ENCODE measurements at regions not wholly inside any gene's neighbourhood (a gene's known extent, or its start where the extent isn't known, plus 50 kb on each side); places are given as distances from the start of the nearest gene placed in this dataset.

- ChIA-PET CTCF (no interaction called here), POLR2A (ENCODE audit: unreplicated experiment) (no interaction called here)
- no peaks in the 10 kb centered on the region for H3K79me2 ChIP-seq (ENCODE audit: low read length)
- H3K36me3 ChIP-seq (ENCODE audit: low read depth, low read length): no peaks in the 10 kb centered on the region
- H3K4me2 ChIP-seq (ENCODE audit: low read length): no peak overlapping the region
- no peaks in the 10 kb centered on the region for H3F3A ChIP-seq (ENCODE audit: low read length, unreplicated experiment)
- H3K27ac ChIP-seq (ENCODE audit: low read length): no peak overlapping the region
- no peaks in the 10 kb centered on the region for H3K9me2 ChIP-seq (replicated peaks; ENCODE audit: low read length)
- no peaks in the 10 kb centered on the region for H3K4me1 ChIP-seq (ENCODE audit: insufficient read depth, low read length)
- no peaks in the 10 kb centered on the region for H3K9me3 ChIP-seq (ENCODE audit: low read length)
- no peak overlapping the region for H3K4me3 ChIP-seq (ENCODE audit: low read length)
- H4K20me1 ChIP-seq (ENCODE audit: low read length): no peaks in the 10 kb centered on the region
- H2AFZ ChIP-seq (ENCODE audit: low read length): no peak overlapping the region
- H3K9ac ChIP-seq (ENCODE audit: low read length): no peak overlapping the region
- TF ChIP-seq EZH2phosphoT487 (IDR thresholded peaks at IDR 0.05; ENCODE audit: borderline replicate concordance, low read length) (no peak), EZH2 (IDR thresholded peaks at IDR 0.05; ENCODE audit: low read length, unreplicated experiment) (no peak), CTCF (conservative IDR thresholded peaks at IDR 0.05; ENCODE audit: low read depth, low read length) (no peak)
- intact Hi-C loops (cut with micrococcal nuclease): no loop called here
- peaks cover 7% of the 10 kb centered on the region; the same call in 1 of the 2 replicates for H3K27me3 ChIP-seq (ENCODE audit: low read length)
- no peak for ATAC-seq
- no peak for DNase-seq
- no TSS peak for BruUV-seq (replicated peaks)
These were observed 291.6 kb upstream of the SMARCA2 start for GRCh38 chr9:1723522-1724015.

- ChIA-PET CTCF (no interaction called here), POLR2A (ENCODE audit: unreplicated experiment) (no interaction called here)
- Histone ChIP-seq H3K4me2 (ENCODE audit: low read length) (no peak overlapping the region), H3K79me2 (ENCODE audit: low read length) (no peaks in the 10 kb centered on the region), H3K4me3 (ENCODE audit: low read length) (no peak overlapping the region), H3K9ac (ENCODE audit: low read length) (no peak overlapping the region), H3K27ac (ENCODE audit: low read length) (no peak overlapping the region), H2AFZ (ENCODE audit: low read length) (no peak overlapping the region), H3K27me3 (ENCODE audit: low read length) (peaks cover 19% of the 10 kb centered on the region; the same call in 1 of the 2 replicates), H3K9me2 (replicated peaks; ENCODE audit: low read length) (no peaks in the 10 kb centered on the region), H3K4me1 (ENCODE audit: insufficient read depth, low read length) (no peaks in the 10 kb centered on the region), H3K9me3 (ENCODE audit: low read length) (no peaks in the 10 kb centered on the region), H4K20me1 (ENCODE audit: low read length) (no peaks in the 10 kb centered on the region), H3F3A (ENCODE audit: low read length, unreplicated experiment) (no peaks in the 10 kb centered on the region), H3K36me3 (ENCODE audit: low read depth, low read length) (no peaks in the 10 kb centered on the region)
- ATAC-seq (no peak), DNase-seq (no peak)
- no peak for TF ChIP-seq EZH2phosphoT487 (IDR thresholded peaks at IDR 0.05; ENCODE audit: borderline replicate concordance, low read length)
- 0 out of 2 replicates have a peak, but pooled peaks have one; percentile 23 for TF ChIP-seq CTCF (conservative IDR thresholded peaks at IDR 0.05; ENCODE audit: low read depth, low read length)
- no peak for TF ChIP-seq EZH2 (IDR thresholded peaks at IDR 0.05; ENCODE audit: low read length, unreplicated experiment)
- intact Hi-C loops (cut with micrococcal nuclease): no loop called here
- BruUV-seq (replicated peaks): no TSS peak
These were observed 288.0 kb upstream of the SMARCA2 start for GRCh38 chr9:1726993-1727759.

- POLR2A ChIA-PET (ENCODE audit: unreplicated experiment): no interaction called here
- DNase-seq (no peak), ATAC-seq (no peak)
- TF ChIP-seq EZH2phosphoT487 (IDR thresholded peaks at IDR 0.05; ENCODE audit: borderline replicate concordance, low read length) (no peak), EZH2 (IDR thresholded peaks at IDR 0.05; ENCODE audit: low read length, unreplicated experiment) (no peak), CTCF (conservative IDR thresholded peaks at IDR 0.05; ENCODE audit: low read depth, low read length) (no peak)
- H3K27me3 ChIP-seq (ENCODE audit: low read length): peaks cover 19% of the 10 kb centered on the region; the same call in 1 of the 2 replicates
- H3K4me3 ChIP-seq (ENCODE audit: low read length): no peak overlapping the region
- H3K36me3 ChIP-seq (ENCODE audit: low read depth, low read length): no peaks in the 10 kb centered on the region
- no peaks in the 10 kb centered on the region for H3K9me3 ChIP-seq (ENCODE audit: low read length)
- H3F3A ChIP-seq (ENCODE audit: low read length, unreplicated experiment): no peaks in the 10 kb centered on the region
- H3K4me1 ChIP-seq (ENCODE audit: insufficient read depth, low read length): no peaks in the 10 kb centered on the region
- no peak overlapping the region for H2AFZ ChIP-seq (ENCODE audit: low read length)
- CTCF ChIA-PET: no interaction called here
- no peak overlapping the region for H3K27ac ChIP-seq (ENCODE audit: low read length)
- no peaks in the 10 kb centered on the region for H3K9me2 ChIP-seq (replicated peaks; ENCODE audit: low read length)
- H3K4me2 ChIP-seq (ENCODE audit: low read length): no peak overlapping the region
- no TSS peak for BruUV-seq (replicated peaks)
- H3K9ac ChIP-seq (ENCODE audit: low read length): no peak overlapping the region
- H3K79me2 ChIP-seq (ENCODE audit: low read length): no peaks in the 10 kb centered on the region
- no peaks in the 10 kb centered on the region for H4K20me1 ChIP-seq (ENCODE audit: low read length)
- intact Hi-C loops (cut with micrococcal nuclease): no loop called here
These were observed 285.5 kb upstream of the SMARCA2 start for GRCh38 chr9:1729631-1730030.
